HepG2 (cell line): ENCODE measurements at regions not wholly inside any gene's neighbourhood (a gene's known extent, or its start where the extent isn't known, plus 50 kb on each side); places are given as distances from the start of the nearest gene placed in this dataset.

ENCODE experiments used
- ATAC-seq: fragments of 200-7000 bp; cut with Tn5 transposase; 3 replicates; pipeline ENCODE4 v1.9.1; 2020; ENCODE audit warnings: mild to moderate bottlenecking, moderate library complexity
- BruUV-seq: library from RNA; stranded (reverse); fragments of 400-500 nt; replicated peaks from 2 replicates; lab custom pipeline; 2021; lab: Mats Ljungman, UMichigan
- CTCF ChIA-PET: fragments of 300-600 bp; formaldehyde crosslinking; extraction: SDS; loops from one replicate; lab custom pipeline; 2021; ENCODE audit warnings: low total read pairs, inconsistent platforms, low intra/inter-chr PET ratio; lab: Yijun Ruan, JAX
- POLR2A ChIA-PET: fragments of 350-600 bp; sonication (Branson Sonifier 250); formaldehyde crosslinking; loops from one replicate; lab custom pipeline; 2020; ENCODE audit warnings: antibody characterized with exemption, inconsistent platforms; lab: Yijun Ruan, JAX
- DNase-seq: peaks from one replicate; pipeline ENCODE4 v3.0.0-alpha.2; 2015; ENCODE audit warnings: low spot score
- FAIRE-seq: peaks from 3 replicates; lab custom pipeline; 2011; peaks lifted over from hg19 to GRCh38; lab: Jason Lieb, UNC
- H2AFZ ChIP-seq: one replicate; pipeline ENCODE4 v1.6.1; 2011; ENCODE audit warnings: low read length, inconsistent platforms
- H3K27ac ChIP-seq: fragments of 300-600 bp; 3 replicates; pipeline ENCODE4 v1.8.0; 2011; ENCODE audit warnings: mixed run types, mild to moderate bottlenecking, mixed read lengths, low read length, inconsistent platforms; ENCODE audit not compliant: insufficient read depth; ENCODE audit errors: extremely low read length
- H3K27me3 ChIP-seq, 2 experiments: fragments of 200-600 bp in 1 of 2; 2 replicates in 1 of 2; 3 replicates in 1 of 2; pipeline versions ENCODE4 v1.6.0 to v1.8.0; 2011; ENCODE audit warnings: low read length in 2 of 2, mild to moderate bottlenecking in 2 of 2, moderate library complexity in 2 of 2, inconsistent platforms in 1 of 2; ENCODE audit not compliant: insufficient read depth in 2 of 2, control insufficient read depth in 1 of 2
- H3K36me3 ChIP-seq, 2 experiments: fragments of 200-600 bp in 1 of 2; replicated peaks in 1 of 2; 2 replicates in 1 of 2; 3 replicates in 1 of 2; pipeline versions ENCODE4 v1.5.1 to v1.8.0; 2011; ENCODE audit warnings: low read length in 2 of 2, inconsistent platforms in 1 of 2; ENCODE audit not compliant: insufficient read depth in 2 of 2, control insufficient read depth in 1 of 2
- H3K4me1 ChIP-seq: 2 replicates; pipeline ENCODE4 v1.5.1; 2012; ENCODE audit warnings: low read length, inconsistent platforms; ENCODE audit not compliant: insufficient read depth
- H3K4me2 ChIP-seq: 2 replicates; pipeline ENCODE4 v1.6.0; 2011; ENCODE audit warnings: low read depth, low read length, inconsistent platforms
- H3K4me3 ChIP-seq, 3 experiments: fragments of 200-600 bp in 1 of 3; sonication (generic), shearing (Covaris generic) in 1 of 3; replicated peaks in 1 of 3; 2 replicates each; pipeline ENCODE4 v1.5.1; 2011 to 2016; ENCODE audit warnings: low read length in 3 of 3, inconsistent platforms in 2 of 3, low read depth in 2 of 3, mild to moderate bottlenecking in 2 of 3, control low read depth in 1 of 3, mixed read lengths in 1 of 3; ENCODE audit not compliant: insufficient read depth in 1 of 3
- H3K79me2 ChIP-seq: one replicate; pipeline ENCODE4 v1.6.1; 2011; ENCODE audit warnings: low read length, inconsistent platforms; ENCODE audit not compliant: insufficient read depth
- H3K9ac ChIP-seq: 2 replicates; pipeline ENCODE4 v1.6.0; 2011; ENCODE audit warnings: mild to moderate bottlenecking, low read depth, low read length, inconsistent platforms; ENCODE audit not compliant: insufficient read depth
- H3K9me3 ChIP-seq: 2 replicates; pipeline ENCODE4 v1.5.1; 2012; ENCODE audit warnings: mild to moderate bottlenecking, low read length
- H4K20me1 ChIP-seq: 2 replicates; pipeline ENCODE4 v1.6.0; 2011; ENCODE audit warnings: inconsistent platforms, mild to moderate bottlenecking, low read length, moderate library complexity; ENCODE audit not compliant: insufficient read depth
- DPF2 ChIP-seq: sonication (generic); formaldehyde crosslinking; IDR thresholded peaks from 2 replicates; pipeline ENCODE4 v1.4.0; 2020; ENCODE audit warnings: mild to moderate bottlenecking, low read depth, missing genetic modification reagents, borderline replicate concordance
- KLF15 ChIP-seq: sonication (generic); formaldehyde crosslinking; IDR thresholded peaks from 2 replicates; pipeline ENCODE4 v1.8.1; 2023; ENCODE audit warnings: borderline replicate concordance, mild to moderate bottlenecking, inconsistent platforms, missing genetic modification reagents, mixed read lengths
- NPAS2 ChIP-seq: sonication (generic); formaldehyde crosslinking; IDR thresholded peaks from 2 replicates; pipeline ENCODE4 v1.8.0; 2022; ENCODE audit warnings: mild to moderate bottlenecking, missing genetic modification reagents, borderline replicate concordance
- PCBP2 ChIP-seq: fragments of 200-400 bp; formaldehyde crosslinking; optimal IDR thresholded peaks from 2 replicates; pipeline ENCODE3; 2018; ENCODE audit warnings: low read length, low read depth; ENCODE audit not compliant: poor library complexity, severe bottlenecking
- POLR2AphosphoS2 ChIP-seq: IDR thresholded peaks from 2 replicates; pipeline ENCODE4 v1.6.1; 2011; ENCODE audit warnings: low read depth, low read length, improper control_type of control experiment
- RARG ChIP-seq: sonication (generic); formaldehyde crosslinking; IDR thresholded peaks from 2 replicates; pipeline ENCODE4 v1.4.0; 2020; ENCODE audit warnings: low read depth, mild to moderate bottlenecking, missing genetic modification reagents
- SIN3B ChIP-seq: fragments of 150-350 bp; IDR thresholded peaks from 2 replicates; pipeline ENCODE4 v1.6.1; 2014; ENCODE audit warnings: low read length
- SMARCC2 ChIP-seq: fragments of 450-650 bp; IDR thresholded peaks from 2 replicates; pipeline ENCODE4 v1.6.1; 2017; ENCODE audit warnings: antibody characterized with exemption, mild to moderate bottlenecking
- SMC3 ChIP-seq: IDR thresholded peaks from 2 replicates; pipeline ENCODE4 v1.6.1; 2011; ENCODE audit warnings: low read length, improper control_type of control experiment
- SRSF4 ChIP-seq: fragments of 200-400 bp; formaldehyde crosslinking; IDR thresholded peaks from one replicate; pipeline ENCODE4 v1.6.1; 2018; ENCODE audit warnings: mild to moderate bottlenecking, low read depth, low read length, moderate library complexity; ENCODE audit not compliant: poor library complexity, severe bottlenecking
- U2AF2 ChIP-seq: fragments of 200-400 bp; formaldehyde crosslinking; IDR thresholded peaks from 2 replicates; pipeline ENCODE4 v1.6.1; 2017; ENCODE audit warnings: low read depth, mild to moderate bottlenecking, low read length
- YEATS4 ChIP-seq: sonication (generic); formaldehyde crosslinking; IDR thresholded peaks from 2 replicates; pipeline ENCODE4 v1.4.0; 2020; ENCODE audit warnings: missing genetic modification reagents, borderline replicate concordance
- ZNF446 ChIP-seq: sonication (generic); formaldehyde crosslinking; IDR thresholded peaks from 2 replicates; pipeline ENCODE4 v1.5.0; 2020; ENCODE audit warnings: mild to moderate bottlenecking, missing genetic modification reagents
- ZNF83 ChIP-seq: sonication (generic); formaldehyde crosslinking; IDR thresholded peaks from 2 replicates; pipeline ENCODE4 v1.4.0; 2020; ENCODE audit warnings: missing genetic modification reagents, mild to moderate bottlenecking, borderline replicate concordance
- WGBS: methylation state at CpG from one replicate; pipeline ENCODE4 v1.1.6; 2017; ENCODE audit warnings: low lambda C conversion rate; 5-methylcytosine and 5-hydroxymethylcytosine counted together
- in situ Hi-C: cut with HindIII; loops from 2 replicates; pipeline ENCODE4 v1.10.0; 2017; ENCODE audit warnings: low pct_unique_long_range_greater_than_20kb; ENCODE audit not compliant: extremely low pct_ligation_motif_present
- intact Hi-C: fragments of 100-400 bp; cut with micrococcal nuclease; formaldehyde crosslinking; loops from one replicate; pipeline ENCODE4 v1.10.0; 2022; ENCODE audit not compliant: unreplicated experiment
- TF ChIP-seq, protein P1 (sequence below): sonication (generic); formaldehyde crosslinking; IDR thresholded peaks from 2 replicates; pipeline ENCODE4 v1.8.1; 2023; ENCODE audit warnings: mild to moderate bottlenecking, moderate library complexity, missing genetic modification reagents
- TF ChIP-seq, protein P2 (sequence below): sonication (generic); formaldehyde crosslinking; IDR thresholded peaks from 2 replicates; pipeline ENCODE4 v1.5.1; 2020; ENCODE audit warnings: missing genetic modification reagents, mild to moderate bottlenecking, borderline replicate concordance
- TF ChIP-seq, protein P3 (sequence below): sonication (generic); formaldehyde crosslinking; IDR thresholded peaks from 2 replicates; pipeline ENCODE4 v1.8.1; 2023; ENCODE audit warnings: mild to moderate bottlenecking, missing genetic modification reagents, borderline replicate concordance
- TF ChIP-seq, protein P4 (sequence below): sonication (generic); formaldehyde crosslinking; IDR thresholded peaks from 2 replicates; pipeline ENCODE4 v1.4.0; 2020; ENCODE audit warnings: mild to moderate bottlenecking, missing genetic modification reagents
- TF ChIP-seq, protein P5 (sequence below): sonication (generic); formaldehyde crosslinking; IDR thresholded peaks from 2 replicates; pipeline ENCODE4 v1.5.0; 2020; ENCODE audit warnings: missing genetic modification reagents
- TF ChIP-seq, protein P6 (sequence below): sonication (generic); formaldehyde crosslinking; conservative IDR thresholded peaks from 2 replicates; pipeline ENCODE4 v1.8.0; 2022; ENCODE audit warnings: mild to moderate bottlenecking, moderate library complexity, missing genetic modification reagents

DNA sequence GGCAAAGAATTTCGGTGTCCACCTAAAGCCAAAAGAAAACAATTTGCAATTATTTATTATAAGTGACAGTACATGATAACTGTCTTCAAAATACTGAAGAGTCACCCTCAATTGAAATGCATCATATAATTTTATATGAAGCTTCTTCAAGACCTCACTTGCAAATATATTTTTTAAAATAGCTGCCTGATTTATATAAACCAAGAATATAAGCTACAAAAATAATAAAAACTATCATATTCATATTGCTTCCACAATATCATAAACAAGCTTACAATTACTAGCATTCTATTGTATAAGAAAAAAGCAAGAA lies 144.1 kb downstream of the CETN3 start:
- 0% methylated on average over 1 of the region's 1 CpG for WGBS
- CTCF ChIA-PET, result interaction anchor here (1.2 to 2.3 kb wide), 3 partner anchors 129 to 1538 kb away, joined by 6 to 7 read pairs (median 6); no protein-coding TSS in a partner anchor
- Histone ChIP-seq H4K20me1 (no peaks in the 10 kb centered on the region), H3K9ac (no peak overlapping the region), H3K9me3 (no peaks in the 10 kb centered on the region), H3K4me3 (no peak overlapping the region)
- no peak for TF ChIP-seq YEATS4 (CRISPR knock-in tag)
- no peak for TF ChIP-seq RARG (CRISPR knock-in tag)
- TF ChIP-seq, protein P1, sequence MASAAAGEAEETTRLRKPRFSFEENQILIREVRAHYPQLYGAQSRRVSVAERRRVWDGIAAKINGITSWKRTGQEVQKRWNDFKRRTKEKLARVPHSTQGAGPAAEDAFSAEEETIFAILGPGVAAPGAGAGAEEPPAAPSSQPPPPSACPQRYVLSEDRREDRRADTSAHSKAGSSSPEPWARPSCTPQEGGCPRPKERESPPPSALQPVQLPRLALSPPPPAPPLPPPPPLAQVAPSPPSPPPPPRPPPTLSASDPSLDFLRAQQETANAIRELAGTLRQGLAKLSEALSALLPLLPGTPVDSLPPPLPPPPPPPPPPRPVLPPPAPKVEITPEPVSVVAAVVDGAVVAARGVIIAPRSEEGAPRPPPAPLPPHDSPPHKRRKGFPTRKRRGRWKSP (CRISPR knock-in tag), result no peak
- no peak for TF ChIP-seq SMARCC2
- no peak for TF ChIP-seq SRSF4
- TF ChIP-seq POLR2AphosphoS2, result no peak
- TF ChIP-seq U2AF2, result no peak
- TF ChIP-seq, protein P2, sequence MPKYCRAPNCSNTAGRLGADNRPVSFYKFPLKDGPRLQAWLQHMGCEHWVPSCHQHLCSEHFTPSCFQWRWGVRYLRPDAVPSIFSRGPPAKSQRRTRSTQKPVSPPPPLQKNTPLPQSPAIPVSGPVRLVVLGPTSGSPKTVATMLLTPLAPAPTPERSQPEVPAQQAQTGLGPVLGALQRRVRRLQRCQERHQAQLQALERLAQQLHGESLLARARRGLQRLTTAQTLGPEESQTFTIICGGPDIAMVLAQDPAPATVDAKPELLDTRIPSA (CRISPR knock-in tag), result no peak
- no peak for TF ChIP-seq SIN3B
- TF ChIP-seq ZNF446 (CRISPR knock-in tag), result no peak
- TF ChIP-seq SMC3, result no peak
- TF ChIP-seq, protein P3, sequence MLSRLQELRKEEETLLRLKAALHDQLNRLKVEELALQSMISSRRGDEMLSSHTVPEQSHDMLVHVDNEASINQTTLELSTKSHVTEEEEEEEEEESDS (CRISPR knock-in tag), result no peak
- TF ChIP-seq, protein P4, sequence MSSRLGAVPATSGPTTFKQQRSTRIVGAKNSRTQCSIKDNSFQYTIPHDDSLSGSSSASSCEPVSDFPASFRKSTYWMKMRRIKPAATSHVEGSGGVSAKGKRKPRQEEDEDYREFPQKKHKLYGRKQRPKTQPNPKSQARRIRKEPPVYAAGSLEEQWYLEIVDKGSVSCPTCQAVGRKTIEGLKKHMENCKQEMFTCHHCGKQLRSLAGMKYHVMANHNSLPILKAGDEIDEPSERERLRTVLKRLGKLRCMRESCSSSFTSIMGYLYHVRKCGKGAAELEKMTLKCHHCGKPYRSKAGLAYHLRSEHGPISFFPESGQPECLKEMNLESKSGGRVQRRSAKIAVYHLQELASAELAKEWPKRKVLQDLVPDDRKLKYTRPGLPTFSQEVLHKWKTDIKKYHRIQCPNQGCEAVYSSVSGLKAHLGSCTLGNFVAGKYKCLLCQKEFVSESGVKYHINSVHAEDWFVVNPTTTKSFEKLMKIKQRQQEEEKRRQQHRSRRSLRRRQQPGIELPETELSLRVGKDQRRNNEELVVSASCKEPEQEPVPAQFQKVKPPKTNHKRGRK (CRISPR knock-in tag), result no peak
- no peak for TF ChIP-seq KLF15 (CRISPR knock-in tag)
- TF ChIP-seq ZNF83 (CRISPR knock-in tag), result no peak
- TF ChIP-seq, protein P5, sequence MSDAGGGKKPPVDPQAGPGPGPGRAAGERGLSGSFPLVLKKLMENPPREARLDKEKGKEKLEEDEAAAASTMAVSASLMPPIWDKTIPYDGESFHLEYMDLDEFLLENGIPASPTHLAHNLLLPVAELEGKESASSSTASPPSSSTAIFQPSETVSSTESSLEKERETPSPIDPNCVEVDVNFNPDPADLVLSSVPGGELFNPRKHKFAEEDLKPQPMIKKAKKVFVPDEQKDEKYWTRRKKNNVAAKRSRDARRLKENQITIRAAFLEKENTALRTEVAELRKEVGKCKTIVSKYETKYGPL (CRISPR knock-in tag), result no peak
- no peak for TF ChIP-seq DPF2 (CRISPR knock-in tag)
- TF ChIP-seq PCBP2, result no peak
- TF ChIP-seq, protein P6, sequence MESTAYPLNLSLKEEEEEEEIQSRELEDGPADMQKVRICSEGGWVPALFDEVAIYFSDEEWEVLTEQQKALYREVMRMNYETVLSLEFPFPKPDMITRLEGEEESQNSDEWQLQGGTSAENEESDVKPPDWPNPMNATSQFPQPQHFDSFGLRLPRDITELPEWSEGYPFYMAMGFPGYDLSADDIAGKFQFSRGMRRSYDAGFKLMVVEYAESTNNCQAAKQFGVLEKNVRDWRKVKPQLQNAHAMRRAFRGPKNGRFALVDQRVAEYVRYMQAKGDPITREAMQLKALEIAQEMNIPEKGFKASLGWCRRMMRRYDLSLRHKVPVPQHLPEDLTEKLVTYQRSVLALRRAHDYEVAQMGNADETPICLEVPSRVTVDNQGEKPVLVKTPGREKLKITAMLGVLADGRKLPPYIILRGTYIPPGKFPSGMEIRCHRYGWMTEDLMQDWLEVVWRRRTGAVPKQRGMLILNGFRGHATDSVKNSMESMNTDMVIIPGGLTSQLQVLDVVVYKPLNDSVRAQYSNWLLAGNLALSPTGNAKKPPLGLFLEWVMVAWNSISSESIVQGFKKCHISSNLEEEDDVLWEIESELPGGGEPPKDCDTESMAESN (CRISPR knock-in tag), result no peak
- TF ChIP-seq NPAS2 (CRISPR knock-in tag), result no peak
- TF ChIP-seq, all 625 proteins: peak for 0
- intact Hi-C loops, result loop anchor here (1.0 kb wide), 4 partner anchors 121 to 1536 kb away; no protein-coding TSS in a partner anchor
- no peak for ATAC-seq
- H3K36me3 ChIP-seq, result no peaks in the 10 kb centered on the region
- H2AFZ ChIP-seq, result no peak overlapping the region
- H3K27ac ChIP-seq, result no peak overlapping the region
- POLR2A ChIA-PET, result no interaction called here
- in situ Hi-C loops, result loop anchor here (10.0 kb wide), 2 partner anchors 131 to 1531 kb away; no protein-coding TSS in a partner anchor
- no TSS peak for BruUV-seq
- H3K27me3 ChIP-seq, result no peaks in the 10 kb centered on the region; a peak in 1 of 5 replicates
- no peak overlapping the region for H3K4me2 ChIP-seq
- no peaks in the 10 kb centered on the region for H3K4me1 ChIP-seq
- H3K79me2 ChIP-seq, result no peaks in the 10 kb centered on the region
- no peak for FAIRE-seq
- no peak for DNase-seq
